ENCODE measurements at regions not wholly inside any gene's neighbourhood (a gene's known extent, or its start where the extent isn't known, plus 50 kb on each side); places are given as distances from the start of the nearest gene placed in this dataset.

GRCh38 chr1:29933067-29933466, 696.7 kb downstream of the PTPRU start:
- no peak for TF ChIP-seq CTCF (IDR thresholded peaks at IDR 0.05; ENCODE audit: low read length, missing control alignments)
- no peak overlapping the region for H3K4me3 ChIP-seq (replicated peaks; ENCODE audit: low read depth, low read length)
- no peak for DNase-seq (ENCODE audit: low read depth)

- no peak for DNase-seq (ENCODE audit: low read depth)
- H3K4me3 ChIP-seq (replicated peaks; ENCODE audit: low read depth, low read length), result no peak overlapping the region
- TF ChIP-seq CTCF (IDR thresholded peaks at IDR 0.05; ENCODE audit: low read length, missing control alignments), result no peak
These were observed 696.3 kb downstream of the PTPRU start for GRCh38 chr1:29932626-29933025.

GRCh38 chr1:29931477-29932175, 695.3 kb downstream of the PTPRU start:
- no peak for TF ChIP-seq CTCF (IDR thresholded peaks at IDR 0.05; ENCODE audit: low read length, missing control alignments)
- no peak for DNase-seq (ENCODE audit: low read depth)
- H3K4me3 ChIP-seq (replicated peaks; ENCODE audit: low read depth, low read length), result no peak overlapping the region

- no peak for TF ChIP-seq CTCF (IDR thresholded peaks at IDR 0.05; ENCODE audit: low read length, missing control alignments)
- DNase-seq (ENCODE audit: low read depth), result no peak
- no peak overlapping the region for H3K4me3 ChIP-seq (replicated peaks; ENCODE audit: low read depth, low read length)
These were observed 688.7 kb downstream of the PTPRU start for GRCh38 chr1:29925058-29925457.

- TF ChIP-seq CTCF (IDR thresholded peaks at IDR 0.05; ENCODE audit: low read length, missing control alignments), result no peak
- DNase-seq (ENCODE audit: low read depth), result no peak
- no peak overlapping the region for H3K4me3 ChIP-seq (replicated peaks; ENCODE audit: low read depth, low read length)
These were observed 687.7 kb downstream of the PTPRU start for GRCh38 chr1:29924017-29924431.

GRCh38 chr1:29921741-29922140, 685.4 kb downstream of the PTPRU start:
- TF ChIP-seq CTCF (IDR thresholded peaks at IDR 0.05; ENCODE audit: low read length, missing control alignments), result no peak
- no peak for DNase-seq (ENCODE audit: low read depth)
- no peak overlapping the region for H3K4me3 ChIP-seq (replicated peaks; ENCODE audit: low read depth, low read length)

- DNase-seq (ENCODE audit: low read depth), result no peak
- H3K4me3 ChIP-seq (replicated peaks; ENCODE audit: low read depth, low read length), result no peak overlapping the region
- no peak for TF ChIP-seq CTCF (IDR thresholded peaks at IDR 0.05; ENCODE audit: low read length, missing control alignments)
These were observed 684.5 kb downstream of the PTPRU start for GRCh38 chr1:29920784-29921183.

Data from fibroblast of pulmonary artery (primary cell).